Left ventricle myocardium inferior (tissue), 1 donor: ENCODE measurements at regions not wholly inside any gene's neighbourhood (a gene's known extent, or its start where the extent isn't known, plus 50 kb on each side); places are given as distances from the start of the nearest gene placed in this dataset.

ENCODE experiments used
- DNase-seq: peaks from one replicate; pipeline ENCODE4 v3.0.0-alpha.2; 2020
- H3K27ac ChIP-seq: fragments of 200-600 bp; replicated peaks from 2 replicates; pipeline ENCODE4 v1.8.0; 2021
- H3K27me3 ChIP-seq: fragments of 200-600 bp; 2 replicates; pipeline ENCODE4 v1.8.0; 2021; ENCODE audit warnings: low read depth
- H3K36me3 ChIP-seq: fragments of 200-600 bp; 2 replicates; pipeline ENCODE4 v1.8.0; 2021
- H3K4me1 ChIP-seq: fragments of 200-600 bp; 2 replicates; pipeline ENCODE4 v1.8.0; 2021
- H3K4me3 ChIP-seq: fragments of 200-600 bp; 2 replicates; pipeline ENCODE4 v1.8.0; 2021; ENCODE audit warnings: mild to moderate bottlenecking, moderate library complexity
- H3K9me3 ChIP-seq: fragments of 200-600 bp; replicated peaks from 2 replicates; pipeline ENCODE4 v1.8.0; 2021
- CTCF ChIP-seq: fragments of 200-600 bp; IDR thresholded peaks from 2 replicates; pipeline ENCODE4 v1.8.0; 2021; ENCODE audit warnings: antibody characterized with exemption, mild to moderate bottlenecking, borderline replicate concordance
- intact Hi-C: fragments of 100-400 bp; cut with micrococcal nuclease; formaldehyde crosslinking; loops from one replicate; pipeline ENCODE4 v1.11.0; 2022
- donor health status: DM: no; HTN: yes; CAD: no; lungs with severe emphysema.

GRCh38 chr18:75912829-75913228, 485.3 kb upstream of the SMIM21 start:
- H3K36me3 ChIP-seq = no peaks in the 10 kb centered on the region
- H3K27ac ChIP-seq = no peak overlapping the region
- H3K9me3 ChIP-seq = no peaks in the 10 kb centered on the region
- TF ChIP-seq CTCF = no peak
- no peak overlapping the region for H3K4me3 ChIP-seq
- peaks cover 19% of the 10 kb centered on the region for H3K27me3 ChIP-seq
- no peak for DNase-seq
- intact Hi-C loops = no loop called here
- H3K4me1 ChIP-seq = no peaks in the 10 kb centered on the region

- intact Hi-C loops = no loop called here
- DNase-seq = no peak
- no peaks in the 10 kb centered on the region for H3K9me3 ChIP-seq
- no peaks in the 10 kb centered on the region for H3K27me3 ChIP-seq
- no peak overlapping the region for H3K27ac ChIP-seq
- H3K36me3 ChIP-seq = no peaks in the 10 kb centered on the region
- no peaks in the 10 kb centered on the region for H3K4me1 ChIP-seq
- H3K4me3 ChIP-seq = no peak overlapping the region
- no peak for TF ChIP-seq CTCF
Observed at GRCh38 chr18:75904416-75904815, 476.9 kb upstream of the SMIM21 start.

- H3K36me3 ChIP-seq = no peaks in the 10 kb centered on the region
- TF ChIP-seq CTCF = no peak
- no peaks in the 10 kb centered on the region for H3K27me3 ChIP-seq
- no peak overlapping the region for H3K27ac ChIP-seq
- DNase-seq = no peak
- no peaks in the 10 kb centered on the region for H3K9me3 ChIP-seq
- intact Hi-C loops = no loop called here
- H3K4me1 ChIP-seq = no peaks in the 10 kb centered on the region
- H3K4me3 ChIP-seq = no peak overlapping the region
Observed at GRCh38 chr18:75898651-75899050, 471.1 kb upstream of the SMIM21 start.

GRCh38 chr18:75897386-75897785, 469.9 kb upstream of the SMIM21 start:
- no peak for TF ChIP-seq CTCF
- no peaks in the 10 kb centered on the region for H3K9me3 ChIP-seq
- intact Hi-C loops = no loop called here
- DNase-seq = no peak
- H3K27ac ChIP-seq = no peak overlapping the region
- no peak overlapping the region for H3K4me3 ChIP-seq
- H3K36me3 ChIP-seq = no peaks in the 10 kb centered on the region
- no peaks in the 10 kb centered on the region for H3K27me3 ChIP-seq
- no peaks in the 10 kb centered on the region for H3K4me1 ChIP-seq

- DNase-seq = no peak
- TF ChIP-seq CTCF = no peak
- Histone ChIP-seq H3K27ac (no peak overlapping the region), H3K36me3 (no peaks in the 10 kb centered on the region), H3K9me3 (no peaks in the 10 kb centered on the region), H3K27me3 (peaks cover 5% of the 10 kb centered on the region), H3K4me1 (no peaks in the 10 kb centered on the region), H3K4me3 (no peak overlapping the region)
- intact Hi-C loops = no loop called here
Observed at GRCh38 chr18:75896865-75897264, 469.4 kb upstream of the SMIM21 start.

- intact Hi-C loops = no loop called here
- Histone ChIP-seq H3K4me1 (no peaks in the 10 kb centered on the region), H3K27ac (no peak overlapping the region), H3K36me3 (no peaks in the 10 kb centered on the region), H3K4me3 (no peak overlapping the region), H3K27me3 (peaks cover 5% of the 10 kb centered on the region), H3K9me3 (no peaks in the 10 kb centered on the region)
- no peak for DNase-seq
- no peak for TF ChIP-seq CTCF
Observed at GRCh38 chr18:75895135-75895534, 467.6 kb upstream of the SMIM21 start.
